HG02870 (cell line): ENCODE measurements at regions not wholly inside any gene's neighbourhood (a gene's known extent, or its start where the extent isn't known, plus 50 kb on each side); places are given as distances from the start of the nearest gene placed in this dataset.

Experiments
- ATAC-seq: cut with Tn5 transposase; IDR thresholded peaks from one replicate; pipeline ENCODE4 v1.9.1; 2021; ENCODE audit warnings: mild to moderate bottlenecking, moderate library complexity; ENCODE audit not compliant: unreplicated experiment

DNA sequence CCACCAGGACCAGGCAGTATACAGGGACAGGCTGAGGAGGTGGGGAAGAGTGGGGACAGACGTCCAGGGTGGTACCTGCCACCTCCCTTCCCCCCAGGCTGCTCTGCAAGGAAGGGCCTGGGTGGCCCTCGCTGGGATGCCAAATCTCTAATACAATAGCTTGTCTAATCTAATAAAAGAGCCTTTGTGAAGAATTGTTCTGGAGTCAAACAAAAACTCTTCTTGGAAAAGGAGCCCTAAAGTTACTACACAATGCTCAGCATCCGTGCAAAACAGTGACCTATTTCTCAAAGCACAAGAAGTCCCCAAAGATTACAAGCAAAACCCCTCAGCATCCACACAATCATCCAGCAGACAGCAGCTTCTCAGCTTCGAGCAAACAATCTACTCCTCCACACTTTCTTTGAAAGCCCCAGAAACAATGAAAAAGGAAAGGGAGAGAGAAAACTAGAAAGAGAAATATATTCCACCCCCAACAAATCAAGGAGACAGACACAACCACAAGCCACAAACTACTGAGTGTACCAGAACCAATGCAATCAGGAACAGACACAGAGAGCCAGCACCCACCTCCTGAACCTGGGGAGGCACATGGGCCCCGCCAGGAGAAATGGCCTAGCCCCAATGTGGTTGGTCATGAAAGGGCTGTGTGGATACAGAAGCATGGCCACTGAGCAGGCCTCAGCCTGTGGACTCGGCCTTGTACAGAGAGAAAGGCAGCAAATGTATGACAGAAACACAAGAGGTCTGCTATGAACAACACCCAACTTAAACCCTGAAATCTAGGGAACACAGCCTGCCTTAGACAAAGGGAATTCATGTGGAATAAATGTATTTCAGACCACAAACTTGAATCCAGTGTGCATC lies 177.1 kb upstream of the CHRNA7 start:
- ATAC-seq: no peak

- ATAC-seq: no peak
Measured at GRCh38 chr15:31856581-31856980, 173.7 kb upstream of the CHRNA7 start.

GRCh38 chr15:31857194-31857593 lies 173.1 kb upstream of the CHRNA7 start:
- ATAC-seq: no peak

- ATAC-seq: no peak
Measured at GRCh38 chr15:31858026-31858425, 172.3 kb upstream of the CHRNA7 start.

- no peak for ATAC-seq
Measured at GRCh38 chr15:31866248-31866647, 164.1 kb upstream of the CHRNA7 start.

GRCh38 chr15:31867536-31868442 lies 162.5 kb upstream of the CHRNA7 start:
- ATAC-seq: no peak

- ATAC-seq: peak; percentile 11
Measured at GRCh38 chr15:31869686-31870307, 160.5 kb upstream of the CHRNA7 start.

GRCh38 chr15:31870328-31871165 lies 159.8 kb upstream of the CHRNA7 start, which contains the start of gene OTUD7A:
OTUD7A (minus strand) TSS chr15:31870673.
- peak; percentile 85 for ATAC-seq

DNA sequence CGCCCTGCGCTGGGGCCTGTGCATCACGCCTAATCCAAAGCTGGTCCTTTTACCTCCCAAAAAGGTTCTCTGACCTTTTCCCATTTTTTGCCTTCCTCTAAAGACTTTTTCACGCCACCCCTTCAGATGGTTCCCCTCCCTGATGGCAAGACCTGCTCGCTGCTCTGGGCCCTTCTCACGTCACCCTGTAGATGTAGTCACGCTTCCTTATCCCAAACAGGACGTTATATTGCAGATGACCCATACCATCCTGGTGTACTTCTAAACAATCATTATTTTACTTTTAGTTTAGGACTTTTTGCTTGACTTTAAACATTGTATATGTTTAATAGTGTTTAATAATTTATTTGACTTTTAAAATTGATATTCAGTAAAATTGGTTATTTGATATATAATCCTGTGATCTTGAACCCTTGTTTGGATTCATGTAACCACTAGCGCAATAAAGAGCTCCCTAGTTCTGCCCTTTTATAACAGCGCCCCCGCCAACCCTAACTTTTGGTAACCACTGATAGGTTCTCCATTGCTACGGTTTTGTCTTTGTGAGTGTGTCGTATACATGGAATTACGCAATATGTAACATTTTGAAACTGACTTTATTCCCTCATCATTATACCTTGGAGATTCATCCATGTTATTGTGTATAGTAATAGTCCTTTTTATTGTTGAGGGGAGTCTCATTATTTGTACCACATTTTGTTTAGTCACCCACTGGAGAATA lies 159.0 kb upstream of the CHRNA7 start:
- peak; percentile 10 for ATAC-seq

GRCh38 chr15:31871887-31872281 lies 158.4 kb upstream of the CHRNA7 start:
- ATAC-seq: no peak

DNA sequence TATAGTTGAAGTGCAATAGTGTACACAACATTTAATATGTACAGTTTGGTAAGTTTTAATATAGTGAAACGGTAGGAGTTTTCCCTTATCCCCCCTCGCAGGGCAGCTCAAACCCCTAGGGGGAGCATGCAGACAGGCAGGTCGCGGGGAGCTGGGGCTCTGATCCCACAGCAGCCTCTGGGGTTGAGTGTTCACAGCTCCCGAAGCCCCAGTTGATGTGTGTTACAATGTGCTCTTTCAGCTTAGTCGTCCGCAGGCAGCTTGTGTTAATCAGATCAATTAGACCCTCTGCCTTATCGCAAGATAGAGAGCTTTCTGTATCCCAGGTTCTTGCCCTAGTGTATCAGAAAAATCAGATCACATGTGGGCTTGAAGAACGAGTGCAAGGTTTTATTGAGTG lies 143.1 kb upstream of the CHRNA7 start:
- ATAC-seq: no peak

DNA sequence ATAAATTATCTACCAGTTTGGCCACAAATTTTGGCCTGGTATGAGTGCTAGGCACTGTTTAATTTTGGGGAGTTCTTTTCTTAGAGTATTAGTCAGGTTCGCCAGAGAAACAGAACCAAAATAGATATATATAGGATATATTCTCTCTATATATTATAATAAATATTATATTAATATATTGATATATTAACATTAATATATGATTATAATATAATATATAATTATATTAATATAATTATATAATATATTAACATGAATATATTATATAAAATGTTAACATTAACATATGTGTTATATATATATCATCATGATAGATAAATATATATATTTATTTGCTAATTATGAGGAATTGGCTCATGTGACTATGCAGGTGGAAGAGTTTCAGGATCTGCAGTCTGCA lies 137.8 kb upstream of the CHRNA7 start:
- no peak for ATAC-seq

DNA sequence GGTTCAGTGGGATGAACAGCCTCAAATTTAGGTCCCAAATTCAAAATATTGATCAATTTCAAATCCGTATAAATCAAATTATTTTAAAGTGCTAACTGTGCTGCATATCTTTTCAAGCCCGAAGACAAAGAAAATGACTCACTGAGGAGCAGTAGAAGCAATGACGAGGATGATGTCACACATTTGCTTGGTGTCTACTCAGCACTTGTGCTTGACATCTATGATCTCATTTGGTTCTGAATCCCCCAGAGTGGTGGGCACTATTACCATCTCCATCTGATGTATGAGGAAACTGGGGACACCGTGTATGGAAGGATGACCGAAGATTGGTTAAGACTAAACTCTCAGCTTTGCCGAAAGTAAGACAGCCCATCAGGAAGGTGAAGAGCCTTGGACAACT lies 136.5 kb upstream of the CHRNA7 start:
- ATAC-seq: no peak

DNA sequence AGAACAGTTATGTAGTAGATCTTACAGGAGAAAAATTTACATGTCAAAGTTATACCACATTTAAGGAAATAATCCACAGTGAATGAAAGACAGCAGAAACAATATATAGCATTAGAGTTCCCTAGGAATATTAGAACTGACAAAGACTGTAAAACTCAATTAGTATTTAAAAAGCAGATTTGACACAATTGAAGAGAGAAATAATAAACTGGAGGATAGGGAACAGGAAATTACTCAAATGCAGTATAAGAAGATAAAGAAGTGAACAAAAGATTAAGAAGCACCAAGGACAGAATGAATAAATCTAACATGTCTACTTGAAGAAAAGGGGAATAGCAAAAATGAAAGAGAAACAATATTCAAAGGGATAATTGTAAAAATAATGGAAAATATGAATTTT lies 132.6 kb upstream of the CHRNA7 start:
- ATAC-seq: no peak

DNA sequence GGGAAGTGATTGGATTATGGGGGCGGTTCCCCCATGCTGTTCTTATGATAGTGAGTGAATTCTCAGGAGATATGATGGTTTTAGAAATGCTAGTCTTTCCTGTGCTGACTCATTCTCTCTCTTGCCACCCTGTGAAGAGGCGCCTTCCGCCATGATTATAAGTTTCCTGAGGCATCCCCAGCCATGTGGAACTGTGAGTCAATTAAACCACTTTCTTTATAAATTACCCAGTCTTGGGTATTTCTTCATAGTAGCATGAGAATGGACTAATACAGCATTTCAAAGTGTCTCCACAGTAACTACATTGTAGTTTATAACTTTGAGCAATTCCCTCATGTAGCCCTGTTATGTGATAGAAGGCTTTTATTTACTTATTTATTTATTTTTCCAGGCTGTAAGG lies 128.8 kb upstream of the CHRNA7 start:
- no peak for ATAC-seq

GRCh38 chr15:31905054-31905453 lies 125.3 kb upstream of the CHRNA7 start:
- ATAC-seq: no peak

- ATAC-seq: no peak
Measured at GRCh38 chr15:31925541-31925940, 104.8 kb upstream of the CHRNA7 start.

- ATAC-seq: no peak
Measured at GRCh38 chr15:31930967-31931366, 99.3 kb upstream of the CHRNA7 start.

GRCh38 chr15:31932576-31932975 lies 97.7 kb upstream of the CHRNA7 start:
- ATAC-seq: no peak

- no peak for ATAC-seq
Measured at GRCh38 chr15:31934821-31935220, 95.5 kb upstream of the CHRNA7 start.
